ENCODE measurements at regions not wholly inside any gene's neighbourhood (a gene's known extent, or its start where the extent isn't known, plus 50 kb on each side); places are given as distances from the start of the nearest gene placed in this dataset.
"Not testable (repeated sequence)": the region's sequence is repeated elsewhere in the genome, so short reads cannot be mapped to it uniquely, and the experiment has no call there.

DNA sequence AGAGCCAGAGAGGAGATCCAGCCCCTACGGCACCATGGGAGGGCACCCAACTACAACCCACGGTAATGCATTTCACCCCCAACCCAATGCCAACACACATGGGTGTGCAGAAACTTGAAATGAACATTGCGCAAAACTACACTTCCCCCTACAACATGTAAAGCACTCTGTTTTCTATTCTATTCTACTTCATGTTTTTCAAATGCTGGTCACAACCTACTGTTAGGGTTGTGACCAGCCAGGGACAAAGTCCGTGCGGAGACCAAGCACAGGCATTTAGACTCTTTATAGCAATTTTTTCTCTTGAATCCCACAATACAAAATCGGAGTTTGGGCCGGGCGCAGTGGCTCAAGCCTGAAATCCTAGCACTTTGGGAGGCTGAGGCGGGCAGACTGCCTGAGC is 90.6 kb downstream of the MRPL14 start:
- no peak for DNase-seq

DNA sequence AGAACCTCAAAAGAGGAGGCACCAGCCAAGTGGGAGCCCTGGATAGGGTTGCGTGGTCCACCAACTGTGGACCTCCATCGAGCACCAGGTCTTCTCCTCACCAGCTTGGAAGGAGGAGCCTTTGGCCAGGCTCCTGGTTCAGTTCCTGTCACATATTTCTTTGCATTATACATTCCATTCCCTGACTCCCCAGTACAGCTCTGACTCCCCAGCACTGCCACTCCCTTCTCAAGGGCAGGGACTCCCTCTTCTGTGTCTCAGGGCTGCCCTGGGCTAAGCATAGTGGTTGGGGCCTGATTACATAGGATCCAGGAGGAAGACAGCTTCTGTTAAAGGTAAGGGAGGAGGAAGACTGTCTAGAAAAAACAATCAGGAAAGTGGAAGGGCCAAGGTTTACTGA is 91.1 kb downstream of the MRPL14 start:
- no peak for DNase-seq

DNA sequence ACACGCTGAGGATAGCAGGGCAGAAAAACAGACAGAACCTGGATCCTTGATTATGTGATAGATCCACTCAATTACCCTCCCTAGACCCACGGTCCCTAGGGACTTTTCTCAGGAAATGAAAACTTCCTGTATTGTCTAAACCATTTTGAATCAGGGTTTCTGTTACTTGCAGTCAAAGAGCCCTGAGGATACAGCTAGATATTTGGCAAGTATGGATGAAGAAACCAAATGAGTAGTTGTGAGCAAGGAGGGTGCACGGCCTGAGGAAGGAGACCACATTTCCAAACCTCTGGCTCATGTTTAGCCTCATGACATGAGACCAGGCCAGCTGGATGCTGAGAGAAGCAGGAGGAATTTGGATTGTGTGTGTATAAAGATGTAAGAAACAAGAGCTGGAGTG is 91.6 kb downstream of the MRPL14 start:
- DNase-seq, result no peak

DNA sequence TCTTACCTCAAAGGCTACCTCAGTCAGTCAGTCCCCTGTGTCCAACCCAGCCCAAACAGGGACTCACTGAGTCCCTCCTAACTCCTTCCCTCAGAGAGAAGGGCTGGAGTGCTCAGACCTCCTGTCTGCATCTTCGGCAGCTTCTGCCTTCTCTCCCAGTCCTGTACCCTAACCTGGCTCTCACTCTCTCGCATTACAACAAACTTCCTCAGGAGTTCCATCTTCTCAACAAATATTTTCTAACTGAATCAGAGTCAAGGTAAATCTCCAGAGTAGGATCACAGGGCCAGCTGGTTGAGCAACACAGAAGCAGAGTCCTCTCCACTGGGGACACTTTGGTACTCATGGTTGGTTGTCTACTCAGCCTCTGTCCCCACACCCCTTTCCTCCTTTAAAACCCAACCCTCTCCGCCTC is 92.3 kb downstream of the MRPL14 start:
- DNase-seq, result no peak

DNA sequence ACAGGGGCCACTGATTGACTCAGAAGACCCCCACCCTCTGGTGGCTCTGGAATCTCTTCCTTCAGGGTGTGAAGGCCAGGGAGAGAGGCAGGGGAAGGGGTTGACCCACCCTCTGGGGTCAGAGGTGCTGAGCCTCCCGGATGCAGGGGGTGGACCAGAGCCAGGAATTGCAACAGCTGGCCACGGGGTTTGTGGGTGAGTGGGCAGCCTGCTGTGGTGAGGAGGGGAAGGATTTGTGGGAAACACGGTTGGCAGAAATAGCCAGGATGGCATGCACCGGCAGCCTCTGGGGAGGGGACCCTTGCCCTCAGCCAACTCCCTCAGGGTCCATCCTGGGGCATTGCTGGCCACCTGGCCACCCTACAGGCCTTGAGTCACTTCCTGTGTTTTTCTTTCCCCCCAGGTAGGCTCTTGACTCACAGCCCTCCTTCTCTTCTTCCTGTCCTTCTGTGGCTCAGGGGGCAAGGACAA is 92.8 kb downstream of the MRPL14 start:
- no peak for DNase-seq

- no peak for DNase-seq
Observed at GRCh38 chr6:44030812-44031454, 96.3 kb downstream of the MRPL14 start.

GRCh38 chr6:44029444-44030185 is 97.6 kb downstream of the MRPL14 start:
- DNase-seq, result no peak

DNA sequence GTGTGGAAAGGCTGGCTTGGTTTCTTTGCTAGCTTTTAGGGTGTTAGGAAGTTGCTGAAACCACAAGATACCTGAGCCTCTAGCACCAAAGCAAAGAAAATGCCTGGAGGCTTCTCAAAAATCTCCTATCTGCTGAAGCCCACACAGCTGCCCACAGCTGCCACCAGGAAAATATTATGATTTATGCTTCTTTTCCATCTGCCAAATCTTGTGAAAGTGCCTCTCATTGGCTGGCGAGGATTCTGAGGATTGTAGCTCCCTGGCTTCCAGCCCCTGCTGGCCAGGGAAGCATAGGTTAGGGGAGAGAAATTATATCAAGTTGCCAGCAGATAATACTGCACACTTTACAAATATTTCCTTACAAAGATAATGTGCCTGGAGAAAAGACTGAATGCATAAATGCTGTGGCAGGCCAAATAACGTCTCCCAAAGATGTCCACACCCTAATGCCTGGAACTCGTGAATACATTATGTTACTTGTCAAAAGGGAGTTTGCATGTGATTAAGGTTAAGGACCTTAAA is 98.4 kb downstream of the MRPL14 start:
- DNase-seq, result no peak

DNA sequence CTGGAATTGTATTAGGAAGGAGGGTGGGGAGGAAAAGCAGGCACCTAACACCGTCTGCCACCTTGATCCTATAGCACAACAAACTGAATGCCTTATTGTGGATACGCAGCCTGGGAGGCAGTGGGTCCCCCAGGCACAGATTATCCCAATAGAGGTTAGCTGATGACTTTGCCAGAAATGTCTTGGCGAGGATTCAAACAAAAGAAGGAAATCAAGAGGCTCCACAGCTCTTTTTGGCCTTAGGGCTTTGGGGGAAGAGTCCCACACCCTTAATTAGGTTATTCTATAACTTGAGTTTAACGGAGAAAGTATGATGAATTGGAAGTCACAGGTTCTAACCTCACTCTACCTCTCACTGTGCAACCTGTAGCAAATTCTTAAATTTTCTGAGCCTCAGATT is 102.0 kb downstream of the MRPL14 start:
- DNase-seq, result no peak

GRCh38 chr6:44024574-44025219 is 102.6 kb downstream of the MRPL14 start:
- no peak for DNase-seq

- DNase-seq, result no peak
Observed at GRCh38 chr6:44023586-44024454, 103.4 kb downstream of the MRPL14 start.

- DNase-seq, result no peak
Observed at GRCh38 chr6:44022671-44023352, 104.4 kb downstream of the MRPL14 start.

DNA sequence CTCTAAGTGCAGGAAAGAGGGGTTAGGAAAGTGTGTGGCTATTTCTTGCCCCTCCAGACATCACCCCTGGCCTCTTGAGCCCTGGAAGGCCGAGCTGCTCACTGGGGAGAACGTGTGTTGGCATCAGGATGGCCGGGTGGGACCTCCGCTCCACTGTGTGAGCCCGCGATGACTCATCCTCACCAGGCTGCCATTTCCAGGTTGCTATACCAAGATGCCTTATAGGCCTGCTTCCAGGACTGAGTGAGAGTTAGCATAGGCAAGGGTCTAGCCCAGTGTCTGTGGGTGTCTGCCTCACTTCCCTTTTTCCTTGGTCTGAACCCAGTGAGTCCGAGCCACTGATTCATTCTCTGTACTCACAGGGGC is 105.0 kb downstream of the MRPL14 start:
- no peak for DNase-seq

DNA sequence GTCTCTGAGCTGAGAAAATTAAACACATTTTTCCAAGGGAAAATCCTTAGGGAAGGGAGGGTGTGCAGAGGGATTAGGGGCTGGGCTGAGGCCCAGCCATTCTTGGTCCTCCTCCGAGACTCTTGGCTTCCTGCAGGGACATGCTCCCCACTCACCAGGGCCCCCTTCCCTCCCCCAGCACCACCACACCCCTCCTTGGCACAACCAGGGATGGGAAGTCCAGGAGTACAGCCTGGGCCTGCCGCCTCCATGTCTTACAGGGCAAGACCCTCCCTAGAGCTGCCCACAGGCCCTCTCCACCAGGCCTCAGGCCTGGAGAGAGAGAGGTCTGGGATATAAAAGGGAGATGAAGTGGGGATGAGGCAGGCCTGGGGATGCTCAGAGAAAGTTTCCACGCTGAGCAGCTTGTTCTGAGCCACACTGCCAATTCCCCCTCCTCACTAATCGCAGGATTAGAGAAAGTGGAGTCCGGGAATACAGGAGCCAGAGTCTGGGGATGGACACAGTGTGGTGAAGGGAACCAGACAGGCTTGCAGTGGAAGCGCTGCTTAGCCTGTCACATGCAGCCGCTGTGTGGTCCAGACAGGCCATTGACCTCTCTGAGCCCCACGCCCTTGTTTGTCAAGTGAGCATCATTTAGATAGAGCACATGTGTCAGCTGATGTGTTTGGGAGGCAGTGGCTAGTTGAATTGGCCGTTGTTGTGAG is 105.5 kb downstream of the MRPL14 start:
- DNase-seq, result no peak

DNA sequence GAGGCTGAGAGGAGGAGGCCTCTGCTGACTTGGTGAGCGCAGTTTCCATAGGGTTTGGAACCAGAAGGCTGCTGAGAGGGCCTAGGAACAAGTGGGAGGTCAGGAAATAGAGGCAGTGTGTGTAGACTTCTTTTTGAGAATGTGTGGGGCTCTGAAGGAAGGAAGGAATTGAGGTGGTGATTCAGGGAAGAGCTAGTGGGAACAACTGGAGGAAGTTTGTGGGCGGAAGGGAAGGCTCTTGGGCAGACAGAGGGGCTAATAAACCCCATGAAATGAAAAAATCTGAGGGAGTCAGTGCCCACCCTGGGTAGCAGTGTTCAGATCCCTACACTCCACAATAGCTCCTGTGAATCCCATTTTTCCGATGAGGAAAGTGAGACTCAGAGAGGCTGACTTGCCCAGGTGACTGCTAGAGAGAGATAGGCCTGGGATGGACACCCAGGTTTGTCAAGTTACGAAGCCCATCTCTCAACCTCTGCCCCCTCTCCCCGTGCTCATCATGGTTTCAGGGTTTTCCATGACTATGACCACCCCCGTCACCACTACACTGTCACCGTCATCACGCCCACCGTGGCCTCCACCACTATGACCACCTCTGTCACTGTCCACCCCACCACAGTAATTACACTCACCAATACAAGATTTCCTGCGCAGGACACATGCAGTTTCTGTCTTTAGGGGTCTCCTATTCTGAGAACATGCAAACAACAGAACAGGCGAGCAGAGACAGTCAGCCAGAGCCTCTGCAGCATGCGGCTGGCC is 106.4 kb downstream of the MRPL14 start:
- DNase-seq, result no peak

DNA sequence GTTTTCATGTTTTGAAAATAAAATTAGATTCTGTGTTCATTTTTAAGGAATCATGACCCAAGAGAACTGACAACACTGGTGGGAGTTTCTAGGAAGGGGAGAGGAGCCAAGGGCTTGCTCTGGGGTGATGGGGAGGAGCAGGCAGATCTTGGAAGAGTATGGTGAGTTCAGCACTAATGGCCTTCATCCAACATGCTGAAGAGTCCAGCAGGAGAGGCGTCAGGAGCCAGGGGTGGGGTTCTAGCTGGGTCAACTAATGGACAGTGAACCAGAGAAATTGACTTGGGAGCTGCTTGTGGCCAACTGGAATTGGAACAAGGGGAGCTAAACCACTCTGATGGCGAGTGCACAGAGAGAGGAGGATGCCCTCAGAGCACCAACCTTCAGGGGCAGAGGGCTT is 107.1 kb downstream of the MRPL14 start:
- DNase-seq, result no peak

- DNase-seq, result not testable (repeated sequence)
Observed at GRCh38 chr6:44017307-44017706, 109.9 kb downstream of the MRPL14 start.

DNA sequence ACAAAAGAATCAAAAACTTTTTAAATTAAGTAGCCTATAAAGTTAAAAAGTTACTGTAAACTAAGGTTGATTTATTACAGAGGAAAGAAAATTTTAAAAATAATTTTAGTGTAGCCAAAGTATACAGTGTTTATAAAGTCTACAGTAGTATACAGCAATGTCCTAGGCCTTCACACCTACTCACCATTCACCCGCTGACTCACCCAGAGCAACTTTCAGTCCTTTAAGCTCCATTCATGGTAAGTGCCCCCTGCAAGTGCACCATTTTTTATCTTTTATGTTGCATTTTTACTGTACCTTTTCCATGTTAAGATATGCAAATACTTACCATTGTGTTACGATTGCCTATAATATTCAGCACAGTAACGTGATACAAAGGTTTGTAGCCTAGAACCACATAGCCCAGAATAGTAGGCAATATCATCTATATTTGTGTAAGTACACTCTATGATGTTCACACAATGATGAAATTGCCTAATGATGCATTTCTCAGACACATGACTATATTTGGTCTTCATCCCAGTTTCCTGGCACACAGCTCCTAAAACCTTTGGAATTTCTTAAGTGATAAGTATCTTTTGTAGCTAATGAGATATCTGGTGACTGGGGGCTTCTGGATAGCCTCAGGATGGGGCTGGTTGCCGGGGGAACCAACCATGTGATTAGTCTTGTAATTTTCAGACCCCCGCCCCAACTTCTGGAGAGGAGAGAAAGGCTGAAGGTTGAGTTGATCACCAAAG is 111.0 kb downstream of the MRPL14 start:
- no peak for DNase-seq

- no peak for DNase-seq
Observed at GRCh38 chr6:44012078-44012493, 115.2 kb downstream of the MRPL14 start.

- no peak for DNase-seq
Observed at GRCh38 chr6:44011350-44011920, 115.8 kb downstream of the MRPL14 start.
